Mucosa of stomach (tissue), 1 donor: ENCODE measurements at regions not wholly inside any gene's neighbourhood (a gene's known extent, or its start where the extent isn't known, plus 50 kb on each side); places are given as distances from the start of the nearest gene placed in this dataset.

Source experiments
- H3K27me3 ChIP-seq: one replicate; pipeline ENCODE4 v1.7.0; 2013; ENCODE audit warnings: mild to moderate bottlenecking, low read length; ENCODE audit not compliant: control insufficient read depth, insufficient read depth
- H3K36me3 ChIP-seq: one replicate; pipeline ENCODE4 v1.7.0; 2013; ENCODE audit warnings: low read length; ENCODE audit not compliant: control insufficient read depth, insufficient read depth
- H3K4me1 ChIP-seq: one replicate; pipeline ENCODE4 v1.7.0; 2013; ENCODE audit warnings: mild to moderate bottlenecking, low read length; ENCODE audit not compliant: control insufficient read depth, insufficient read depth
- H3K4me3 ChIP-seq: one replicate; pipeline ENCODE4 v1.7.0; 2013; ENCODE audit warnings: low read length
- H3K9ac ChIP-seq: one replicate; pipeline ENCODE4 v1.7.0; 2013; ENCODE audit warnings: mild to moderate bottlenecking, low read length, moderate library complexity
- H3K9me3 ChIP-seq: one replicate; pipeline ENCODE4 v1.7.0; 2013; ENCODE audit warnings: mild to moderate bottlenecking, low read length, moderate library complexity; ENCODE audit not compliant: control insufficient read depth
- donor health status: Pancreatic carcinoma.

DNA sequence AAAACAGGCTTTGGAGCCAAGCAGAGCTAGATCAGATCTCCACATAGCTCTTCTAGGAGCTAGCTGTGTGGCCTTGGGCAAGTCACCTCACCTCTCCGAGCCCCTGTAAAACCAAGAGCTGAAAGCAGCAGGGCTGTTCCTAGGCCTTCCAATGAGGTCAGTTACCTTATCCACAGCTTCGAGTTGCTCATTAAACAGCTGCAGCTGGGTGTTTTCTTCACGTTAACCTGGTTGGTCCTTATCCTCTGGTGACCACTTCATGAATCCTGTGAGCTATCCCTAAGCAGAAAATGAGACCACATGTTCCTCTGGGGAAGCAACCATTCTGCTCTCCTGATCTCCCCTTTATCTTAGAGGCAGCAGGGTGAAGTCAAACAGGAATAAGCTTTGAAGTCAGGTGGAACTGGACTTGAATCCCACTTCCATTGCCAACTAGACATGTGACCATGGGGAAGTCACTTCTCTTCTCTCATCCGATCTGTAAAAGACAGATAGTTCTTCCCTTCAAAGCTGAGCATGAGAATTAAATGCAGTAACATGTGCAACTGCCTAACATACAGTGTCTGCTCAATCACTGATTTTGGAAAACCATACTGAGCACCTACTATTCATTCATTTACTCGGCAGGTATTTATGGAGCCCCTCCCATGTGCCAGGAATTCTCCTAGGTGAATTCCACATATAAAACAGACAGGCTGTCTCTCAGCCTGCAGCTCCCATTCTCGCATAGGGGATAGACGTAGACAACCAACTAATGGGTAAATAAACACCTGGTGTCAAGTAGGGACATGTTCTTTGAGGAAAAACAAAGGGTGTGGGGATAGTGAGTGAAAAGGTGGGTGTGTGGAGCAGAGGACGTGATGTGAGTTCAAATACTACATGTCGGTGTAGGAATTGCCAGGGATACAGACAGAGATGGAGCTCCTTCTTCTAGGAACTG lies 111.7 kb upstream of the BOD1 start:
- H3K4me3 ChIP-seq, result no peak overlapping the region
- H3K9ac ChIP-seq, result no peak overlapping the region
- no peaks in the 10 kb centered on the region for H3K36me3 ChIP-seq
- no peaks in the 10 kb centered on the region for H3K4me1 ChIP-seq
- H3K9me3 ChIP-seq, result no peaks in the 10 kb centered on the region
- no peaks in the 10 kb centered on the region for H3K27me3 ChIP-seq

DNA sequence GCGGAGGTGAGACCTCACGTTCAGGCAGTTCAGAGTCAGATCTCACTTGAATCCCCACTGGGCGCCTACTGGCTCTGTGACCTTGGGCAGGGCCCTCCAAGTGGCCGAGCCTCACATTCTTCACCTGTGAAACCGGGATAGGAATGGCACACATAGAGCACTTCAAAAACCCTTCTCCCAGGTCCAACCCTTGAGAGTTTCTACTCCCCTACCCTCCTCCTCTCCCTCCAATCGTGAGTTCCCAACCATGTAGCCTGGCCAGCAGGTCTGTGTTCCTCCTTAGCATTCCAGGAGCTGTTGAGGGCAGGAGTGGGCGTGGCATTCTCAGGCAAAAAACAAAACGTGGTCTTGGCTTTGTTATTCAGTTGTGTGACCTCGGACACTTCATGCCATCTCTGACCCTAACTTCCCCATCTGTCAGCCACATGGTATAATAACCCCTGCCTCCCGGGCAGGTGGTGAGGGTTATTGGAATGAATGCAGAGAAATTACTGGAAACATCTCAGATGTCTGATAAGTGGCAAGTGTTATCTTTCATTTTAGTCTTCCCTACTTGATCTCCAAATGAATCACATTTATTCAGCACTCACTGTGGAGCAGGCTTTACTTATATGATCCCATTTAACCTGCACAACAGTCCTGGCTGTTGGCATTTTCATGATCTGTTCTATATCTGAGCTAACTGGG lies 112.8 kb upstream of the BOD1 start:
- no peaks in the 10 kb centered on the region for H3K27me3 ChIP-seq
- H3K36me3 ChIP-seq, result no peaks in the 10 kb centered on the region
- no peaks in the 10 kb centered on the region for H3K4me1 ChIP-seq
- no peak overlapping the region for H3K9ac ChIP-seq
- H3K4me3 ChIP-seq, result no peak overlapping the region
- no peaks in the 10 kb centered on the region for H3K9me3 ChIP-seq

DNA sequence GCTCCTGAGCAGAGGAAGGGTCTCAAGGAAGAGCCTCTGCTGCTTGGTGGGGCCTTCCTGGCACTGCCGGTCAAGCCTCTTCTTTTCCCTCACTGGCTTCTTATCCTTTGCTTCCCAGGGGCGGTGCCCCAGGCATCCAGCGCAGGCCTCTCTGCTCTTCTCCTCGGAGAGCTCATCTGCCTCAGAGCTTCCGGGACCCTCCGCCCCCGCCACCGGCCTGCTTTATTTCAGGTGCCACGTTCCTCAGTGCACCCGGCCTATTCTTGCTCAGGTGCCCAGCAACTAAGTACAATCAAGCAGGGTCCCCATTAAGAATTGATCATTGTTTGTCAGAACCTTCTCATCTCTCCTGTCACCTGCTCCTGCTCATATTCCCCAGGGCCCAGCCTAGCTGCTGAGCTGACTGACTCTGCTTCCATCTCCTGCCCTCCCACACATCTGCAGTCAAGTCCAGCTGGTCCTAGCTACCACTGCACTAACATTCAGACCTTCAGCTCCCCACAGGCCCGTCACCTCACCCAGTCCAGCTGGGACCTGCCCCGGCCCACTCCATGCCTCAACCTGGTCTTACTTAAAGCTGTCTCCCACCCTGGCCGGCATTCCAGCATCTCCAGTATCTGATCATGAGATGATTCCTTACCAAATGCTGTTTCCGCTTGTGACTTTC lies 114.3 kb upstream of the BOD1 start:
- no peak overlapping the region for H3K9ac ChIP-seq
- H3K4me1 ChIP-seq, result no peaks in the 10 kb centered on the region
- H3K36me3 ChIP-seq, result no peaks in the 10 kb centered on the region
- H3K9me3 ChIP-seq, result no peaks in the 10 kb centered on the region
- H3K4me3 ChIP-seq, result no peak overlapping the region
- no peaks in the 10 kb centered on the region for H3K27me3 ChIP-seq

DNA sequence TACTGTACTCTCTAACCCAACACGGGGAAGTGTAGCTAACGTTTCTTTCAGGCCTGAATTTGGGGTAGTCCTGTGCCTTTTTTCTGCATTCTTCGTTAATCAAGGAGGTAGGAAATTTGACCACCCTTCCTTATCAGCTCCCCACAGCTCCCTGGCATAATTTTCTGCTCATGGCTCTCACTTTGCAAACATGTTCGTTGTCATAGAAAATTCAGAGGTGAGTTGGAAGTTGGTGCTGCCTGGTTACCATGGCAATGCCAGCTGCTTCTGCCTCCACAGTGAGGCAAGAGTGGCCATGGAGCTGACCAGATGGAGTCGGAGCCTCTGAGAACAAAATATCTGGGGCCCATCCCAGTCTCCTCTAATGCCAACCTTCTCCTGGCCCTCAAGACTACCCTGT lies 116.6 kb upstream of the BOD1 start:
- Histone ChIP-seq H3K4me1 (peaks cover 7% of the 10 kb centered on the region), H3K4me3 (no peak overlapping the region), H3K27me3 (no peaks in the 10 kb centered on the region), H3K9ac (no peak overlapping the region), H3K9me3 (no peaks in the 10 kb centered on the region), H3K36me3 (no peaks in the 10 kb centered on the region)

DNA sequence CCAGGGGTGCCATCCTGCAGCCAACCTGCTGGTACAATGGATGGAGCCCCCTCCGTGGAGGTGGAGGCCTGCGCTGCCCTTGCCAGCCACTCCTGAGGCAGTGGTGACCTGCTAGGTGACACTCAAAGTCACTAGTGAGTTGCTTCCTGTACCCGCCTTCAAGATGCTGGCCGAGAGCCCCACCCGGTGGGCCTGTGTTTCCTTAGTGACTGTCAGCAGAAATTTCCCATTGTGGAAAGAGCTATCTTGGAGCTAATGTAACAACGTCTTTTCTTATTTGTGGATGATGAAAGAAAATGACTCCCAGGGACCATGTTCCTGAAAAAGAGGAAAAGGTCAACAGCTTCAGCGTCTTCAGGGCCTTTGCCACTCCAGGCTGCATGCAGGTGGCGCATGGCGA lies 117.0 kb upstream of the BOD1 start:
- H3K9ac ChIP-seq, result no peak overlapping the region
- peaks cover 7% of the 10 kb centered on the region for H3K4me1 ChIP-seq
- H3K4me3 ChIP-seq, result no peak overlapping the region
- H3K27me3 ChIP-seq, result no peaks in the 10 kb centered on the region
- no peaks in the 10 kb centered on the region for H3K36me3 ChIP-seq
- H3K9me3 ChIP-seq, result no peaks in the 10 kb centered on the region

DNA sequence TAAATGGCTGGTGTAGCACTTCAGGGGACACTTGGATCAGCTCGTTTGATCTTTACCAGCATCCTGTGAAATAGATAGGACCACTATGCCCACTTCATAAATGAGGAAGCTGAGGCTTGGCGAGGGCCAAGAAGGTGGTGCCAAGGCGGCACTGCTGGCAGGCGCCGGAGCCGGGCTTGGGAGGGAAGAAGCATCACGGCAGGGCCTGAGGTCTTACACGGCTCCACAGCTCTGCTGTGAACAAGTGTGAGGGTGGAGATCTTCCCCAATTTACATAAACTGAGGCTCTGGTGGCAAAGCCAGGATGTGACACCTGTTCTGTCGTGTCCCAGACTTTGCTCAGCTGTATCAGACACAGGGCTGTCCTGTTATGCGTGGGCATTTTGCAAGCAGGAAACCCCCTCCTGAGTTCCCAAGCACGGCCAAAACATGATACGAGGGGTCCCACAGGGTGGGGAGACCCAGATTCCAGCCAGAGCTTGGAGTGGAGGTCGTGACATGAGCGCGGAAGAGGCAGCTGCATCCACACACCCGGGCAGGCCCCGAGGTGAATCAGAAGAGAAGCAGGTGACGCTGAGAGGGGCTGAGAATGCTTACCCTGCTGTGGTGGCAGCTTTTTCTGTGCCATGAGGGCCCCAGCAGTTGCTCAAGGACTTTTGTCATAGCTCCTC lies 117.5 kb upstream of the BOD1 start:
- H3K4me3 ChIP-seq, result no peak overlapping the region
- no peaks in the 10 kb centered on the region for H3K9me3 ChIP-seq
- peaks cover 7% of the 10 kb centered on the region for H3K4me1 ChIP-seq
- no peaks in the 10 kb centered on the region for H3K27me3 ChIP-seq
- H3K9ac ChIP-seq, result no peak overlapping the region
- H3K36me3 ChIP-seq, result no peaks in the 10 kb centered on the region

DNA sequence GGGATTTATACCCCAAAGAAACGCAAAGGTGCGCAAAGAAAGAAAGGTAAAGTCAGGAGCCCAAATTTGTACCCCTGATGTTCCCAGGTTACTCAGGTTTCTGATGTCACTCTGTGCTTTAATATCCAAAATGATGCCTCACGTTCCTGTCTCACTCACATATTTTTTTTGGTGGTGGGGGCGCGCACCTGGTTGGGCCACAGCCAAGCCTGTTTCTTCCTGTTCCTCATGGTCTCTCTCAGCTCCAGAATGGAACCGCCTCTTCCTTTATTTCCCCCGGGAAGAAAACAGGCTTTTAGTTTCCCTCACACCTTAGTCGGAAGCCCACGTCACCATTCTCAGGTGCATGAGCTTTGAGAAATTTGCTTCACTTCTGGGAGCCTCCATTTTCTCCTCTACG lies 118.3 kb upstream of the BOD1 start:
- Histone ChIP-seq H3K36me3 (no peaks in the 10 kb centered on the region), H3K4me1 (peaks cover 7% of the 10 kb centered on the region), H3K4me3 (no peak overlapping the region), H3K27me3 (no peaks in the 10 kb centered on the region), H3K9me3 (no peaks in the 10 kb centered on the region), H3K9ac (no peak overlapping the region)

DNA sequence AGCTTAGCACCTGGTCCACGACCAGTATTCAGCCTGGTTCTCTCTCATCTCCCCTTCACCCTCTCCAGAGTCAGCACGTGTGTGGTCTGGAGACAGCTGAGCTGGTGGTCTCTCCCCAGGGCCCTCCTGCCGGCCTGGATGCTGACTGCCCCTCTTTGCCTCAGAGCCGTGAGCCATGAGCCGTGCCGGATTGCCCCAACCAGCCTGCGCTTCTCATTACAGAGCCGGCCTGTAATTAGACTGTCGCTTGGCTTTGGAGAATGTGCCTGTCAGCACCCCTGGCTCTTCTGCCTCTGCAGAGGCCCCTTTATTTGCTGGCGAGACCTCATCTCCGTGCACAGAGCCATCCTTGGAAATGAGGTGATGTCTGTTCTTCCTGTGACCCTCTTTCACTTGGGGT lies 118.7 kb upstream of the BOD1 start:
- peaks cover 7% of the 10 kb centered on the region for H3K4me1 ChIP-seq
- H3K27me3 ChIP-seq, result no peaks in the 10 kb centered on the region
- H3K36me3 ChIP-seq, result no peaks in the 10 kb centered on the region
- H3K9me3 ChIP-seq, result no peaks in the 10 kb centered on the region
- H3K4me3 ChIP-seq, result no peak overlapping the region
- H3K9ac ChIP-seq, result no peak overlapping the region

DNA sequence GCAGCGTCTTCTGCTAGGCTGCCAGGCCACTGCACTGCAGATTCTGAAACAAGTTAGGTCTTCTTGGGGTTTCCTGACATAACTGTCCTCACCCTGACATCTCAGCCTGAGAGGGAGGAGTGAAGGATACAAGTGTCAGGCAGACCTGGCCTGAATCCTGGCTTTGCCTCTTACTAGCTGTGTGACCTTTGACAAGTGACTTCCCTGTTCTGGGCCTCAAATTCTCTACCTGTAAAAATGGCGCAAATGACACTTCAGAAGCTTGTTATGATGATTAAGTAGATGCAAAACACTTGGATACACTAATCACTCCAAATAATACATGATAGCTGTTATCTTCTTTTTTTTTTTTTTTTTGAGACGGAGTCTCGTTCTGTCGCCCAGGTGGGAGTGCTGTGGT lies 119.2 kb upstream of the BOD1 start:
- Histone ChIP-seq H3K4me1 (peaks cover 7% of the 10 kb centered on the region), H3K27me3 (no peaks in the 10 kb centered on the region), H3K9me3 (no peaks in the 10 kb centered on the region), H3K9ac (no peak overlapping the region), H3K36me3 (no peaks in the 10 kb centered on the region), H3K4me3 (no peak overlapping the region)

DNA sequence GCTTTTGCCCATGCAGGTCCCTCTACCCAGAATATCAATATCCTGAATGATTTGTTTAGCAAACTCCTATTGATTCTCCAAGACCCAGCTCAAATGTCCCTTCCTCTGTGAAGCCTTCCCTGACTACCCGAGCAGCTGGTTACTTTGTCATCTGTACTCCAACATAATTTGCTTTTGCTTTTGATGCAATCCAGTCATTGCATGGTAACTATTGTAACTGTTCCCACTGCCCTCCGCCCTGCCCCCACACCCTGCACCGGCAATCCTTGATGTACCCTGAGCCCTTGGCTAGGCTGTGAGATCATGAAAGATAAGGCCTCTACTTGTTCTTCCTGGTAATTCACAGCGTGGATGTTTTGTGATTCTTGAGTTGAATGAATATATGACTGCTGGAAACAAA lies 119.9 kb upstream of the BOD1 start:
- H3K4me1 ChIP-seq, result peaks cover 7% of the 10 kb centered on the region
- no peaks in the 10 kb centered on the region for H3K9me3 ChIP-seq
- no peaks in the 10 kb centered on the region for H3K36me3 ChIP-seq
- H3K4me3 ChIP-seq, result no peak overlapping the region
- H3K9ac ChIP-seq, result no peak overlapping the region
- no peaks in the 10 kb centered on the region for H3K27me3 ChIP-seq

DNA sequence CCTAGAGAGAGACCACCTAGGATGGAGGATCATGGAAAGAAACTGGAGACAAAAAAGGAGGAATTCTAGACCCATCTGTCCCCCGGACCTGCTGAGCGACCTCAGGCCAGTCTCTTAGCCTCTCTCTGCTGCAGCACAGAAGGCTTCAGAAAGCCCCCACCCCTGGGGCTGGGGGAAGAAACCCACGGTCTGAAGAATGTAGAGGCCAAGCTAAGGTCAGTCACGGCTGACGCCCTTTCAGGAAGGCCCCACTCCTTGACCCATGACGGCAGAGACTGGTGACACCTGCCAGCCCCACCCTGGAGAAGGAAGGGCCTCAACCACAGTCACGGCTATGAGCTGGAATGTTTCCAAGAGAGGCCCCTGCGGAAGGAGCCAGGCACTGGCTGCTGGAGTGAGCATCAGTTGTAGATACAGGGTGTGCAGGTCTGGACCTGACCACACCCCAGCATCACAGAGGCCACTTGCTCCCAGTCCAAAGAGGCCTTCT lies 120.5 kb upstream of the BOD1 start:
- no peaks in the 10 kb centered on the region for H3K9me3 ChIP-seq
- no peak overlapping the region for H3K9ac ChIP-seq
- no peak overlapping the region for H3K4me3 ChIP-seq
- no peaks in the 10 kb centered on the region for H3K36me3 ChIP-seq
- H3K27me3 ChIP-seq, result no peaks in the 10 kb centered on the region
- peaks cover 7% of the 10 kb centered on the region for H3K4me1 ChIP-seq
